ENCODE measurements at regions not wholly inside any gene's neighbourhood (a gene's known extent, or its start where the extent isn't known, plus 50 kb on each side); places are given as distances from the start of the nearest gene placed in this dataset.
"Not testable (repeated sequence)": the region's sequence is repeated elsewhere in the genome, so short reads cannot be mapped to it uniquely, and the experiment has no call there.

DNA sequence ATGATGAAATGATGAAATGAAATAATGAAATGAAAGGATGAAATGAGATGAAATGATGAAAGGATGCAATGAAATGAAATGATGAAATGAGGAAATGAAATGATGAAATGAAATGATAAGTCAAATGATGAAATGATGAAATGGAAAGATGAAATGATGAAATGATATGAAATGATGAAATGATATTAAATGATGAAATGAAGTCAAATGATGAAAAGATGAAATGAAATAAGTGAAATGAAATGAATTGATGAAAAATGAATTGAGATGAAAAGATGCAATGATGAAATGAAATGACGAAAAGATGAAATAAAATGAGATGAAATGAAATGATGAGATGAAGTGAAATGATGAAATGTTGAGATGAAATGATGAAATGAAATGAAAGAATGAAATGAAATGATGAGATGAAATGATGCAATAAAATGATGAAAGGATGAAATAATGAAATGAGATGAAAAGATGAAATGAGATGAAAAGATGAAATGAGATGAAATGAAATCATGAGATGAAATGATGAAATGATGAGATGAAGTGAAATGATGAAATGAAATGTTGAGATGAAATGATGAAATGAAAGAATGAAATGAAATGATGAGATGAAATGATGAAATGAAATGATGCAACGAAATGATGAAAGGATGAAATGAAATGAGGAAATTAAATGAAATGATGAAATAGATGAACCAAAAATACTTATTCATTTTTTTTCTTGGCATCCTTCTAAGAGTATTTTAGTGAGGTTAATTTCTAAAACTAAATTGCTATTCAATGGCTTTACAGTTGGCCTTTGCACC, 139.8 kb upstream of the ERV3-1 start:
- DNase-seq (ENCODE audit: low read depth) = not testable (repeated sequence)

DNA sequence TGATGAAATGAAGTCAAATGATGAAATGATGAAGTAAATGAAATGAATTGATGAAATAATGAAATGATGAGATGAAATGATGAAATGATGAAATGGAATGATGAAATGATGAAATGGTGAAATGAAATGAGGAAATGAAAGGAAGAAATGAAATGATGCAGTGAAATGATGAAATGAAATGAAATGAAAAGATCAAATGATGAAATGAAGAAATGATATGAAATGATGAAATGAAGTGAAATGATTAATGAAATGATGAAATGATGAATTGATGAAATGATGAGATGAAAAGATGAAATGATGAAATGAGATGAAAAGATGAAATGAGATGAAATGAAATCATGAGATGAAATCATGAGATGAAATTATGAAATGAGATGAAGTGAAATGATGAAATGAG, 139.2 kb upstream of the ERV3-1 start:
- DNase-seq (ENCODE audit: low read depth) = not testable (repeated sequence)

DNA sequence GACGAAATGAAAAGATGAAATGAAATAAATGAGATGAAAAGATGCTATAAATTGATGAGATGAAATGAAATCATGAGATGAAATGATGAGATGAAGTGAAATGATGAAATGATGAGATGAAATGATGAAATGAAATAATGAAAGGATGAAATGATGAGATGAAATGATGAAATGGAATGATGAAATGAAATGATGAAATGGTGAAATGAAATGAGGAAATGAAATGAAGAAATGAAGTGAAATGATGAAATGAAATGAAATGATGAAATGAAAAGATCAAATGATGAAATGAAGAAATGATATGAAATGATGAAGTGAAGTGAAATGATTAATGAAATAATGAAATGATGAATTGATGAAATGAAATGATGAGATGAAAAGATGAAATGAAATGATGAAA, 138.5 kb upstream of the ERV3-1 start:
- not testable (repeated sequence) for DNase-seq (ENCODE audit: low read depth)

DNA sequence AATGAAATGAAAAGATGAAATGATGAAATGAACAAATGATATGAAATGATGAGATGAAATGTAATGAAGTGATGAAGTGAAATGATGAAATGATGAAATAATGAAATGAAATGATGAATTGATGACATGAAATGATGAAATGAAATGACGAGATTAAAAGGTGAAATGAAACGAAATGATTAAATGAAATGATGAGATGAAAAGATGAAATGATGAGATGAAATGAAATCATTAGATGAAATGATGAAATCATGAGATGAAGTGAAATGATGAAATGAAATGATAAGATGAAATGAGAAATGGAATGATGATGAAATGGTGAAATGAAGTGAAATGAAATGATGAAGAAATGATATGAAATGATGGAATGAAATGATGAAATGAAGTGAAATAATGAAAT, 138.1 kb upstream of the ERV3-1 start:
- not testable (repeated sequence) for DNase-seq (ENCODE audit: low read depth)

DNA sequence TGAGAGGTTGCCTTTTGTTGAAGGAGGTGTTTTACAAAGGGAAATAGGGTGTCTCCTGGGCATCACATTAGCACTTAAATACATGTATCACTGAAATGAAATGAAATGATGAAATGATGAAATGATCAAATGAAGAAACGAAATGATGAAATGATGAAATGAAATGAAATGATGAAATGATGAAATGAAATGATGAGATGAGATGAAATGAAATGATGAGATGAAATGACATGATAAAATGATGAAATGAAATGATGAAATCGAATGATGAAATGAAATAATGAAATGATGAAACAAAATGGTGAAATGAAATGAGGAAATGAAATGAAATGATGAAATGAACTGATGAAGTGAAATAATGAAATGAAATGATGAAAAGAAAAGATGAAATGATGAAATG, 137.6 kb upstream of the ERV3-1 start:
- DNase-seq (ENCODE audit: low read depth) = not testable (repeated sequence)

DNA sequence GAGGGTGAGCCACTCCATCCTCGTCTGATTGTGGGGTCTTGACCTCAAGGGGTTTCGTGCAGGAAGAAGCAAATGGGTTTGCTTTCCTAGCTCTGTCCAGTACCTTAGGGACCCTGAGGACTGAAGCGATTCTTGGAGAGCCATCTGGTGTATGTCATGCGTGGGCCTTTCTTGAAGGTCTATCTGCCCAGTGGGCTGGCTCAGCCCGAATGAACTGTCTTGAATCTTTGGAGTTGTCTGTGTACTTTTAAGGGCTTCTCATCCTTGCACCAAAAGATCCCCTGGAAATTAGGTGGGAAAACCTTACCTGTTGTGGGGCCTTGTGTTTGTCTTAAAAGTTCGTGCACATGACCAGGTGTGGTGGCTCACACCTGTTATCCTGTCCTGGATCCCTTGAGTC, 135.4 kb upstream of the ERV3-1 start:
- not testable (repeated sequence) for DNase-seq (ENCODE audit: low read depth)

DNA sequence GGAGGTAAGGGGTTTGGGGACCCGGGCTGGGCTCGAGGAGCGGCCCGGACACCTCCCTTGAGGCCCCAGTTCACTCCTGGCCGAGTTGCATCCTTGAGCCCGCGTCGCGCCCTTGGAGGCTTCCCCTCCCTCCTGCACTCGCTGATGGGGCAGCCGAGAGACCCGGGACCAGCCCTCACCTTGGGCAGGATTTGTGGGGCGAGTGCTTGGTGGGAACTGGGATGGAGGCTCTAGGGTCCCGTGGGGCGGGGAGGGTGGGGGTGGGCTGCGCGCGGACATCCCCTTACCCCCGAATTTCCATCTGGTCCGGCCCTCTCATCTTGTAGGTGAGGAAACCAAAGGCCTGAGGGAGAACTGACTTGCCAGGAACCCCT, 134.9 kb upstream of the ERV3-1 start:
- DNase-seq (ENCODE audit: low read depth) = not testable (repeated sequence)

DNA sequence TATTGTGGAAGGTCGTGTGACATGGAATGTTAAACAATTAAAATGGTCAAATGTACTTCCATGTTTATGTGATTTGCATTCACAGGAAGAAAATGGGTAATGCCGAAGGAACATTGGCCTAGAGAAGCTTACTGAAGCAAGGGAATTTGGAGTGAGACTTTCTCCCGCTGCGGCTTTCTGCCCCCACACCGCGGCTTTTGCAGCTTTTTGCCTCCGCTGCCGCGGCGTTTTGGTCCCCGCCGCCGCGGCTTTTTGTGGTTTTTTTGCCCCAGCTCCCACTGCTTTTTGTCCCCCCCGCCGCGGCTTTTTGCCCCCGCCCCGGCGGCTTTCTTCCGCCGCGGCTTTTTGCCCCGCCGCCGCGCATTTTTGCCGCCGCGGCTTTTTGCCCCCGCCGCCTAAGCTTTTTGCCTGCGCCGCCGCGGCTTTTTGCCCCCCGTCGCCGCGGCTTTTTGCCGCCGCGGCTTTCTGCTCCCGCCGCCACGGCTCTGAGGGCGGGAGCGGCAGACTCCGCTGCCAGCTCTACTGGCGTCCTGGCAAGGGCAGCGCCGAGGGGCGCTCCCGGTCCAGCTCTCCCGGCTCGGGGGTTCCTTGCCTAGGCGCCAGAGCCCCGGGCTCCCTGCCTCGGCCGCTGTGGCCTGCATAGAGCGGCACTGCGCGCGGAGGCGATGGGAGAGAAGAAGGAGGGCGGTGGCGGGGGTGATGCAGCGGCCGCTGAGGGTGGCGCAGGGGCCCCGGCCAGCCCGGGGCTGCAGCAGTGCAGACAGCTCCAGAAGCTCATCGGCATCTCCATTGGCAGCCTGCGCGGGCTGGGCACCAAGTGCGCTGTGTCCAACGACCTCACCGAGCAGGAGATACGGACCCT, 134.3 kb upstream of the ERV3-1 start:
- DNase-seq (ENCODE audit: low read depth) = not testable (repeated sequence)

DNA sequence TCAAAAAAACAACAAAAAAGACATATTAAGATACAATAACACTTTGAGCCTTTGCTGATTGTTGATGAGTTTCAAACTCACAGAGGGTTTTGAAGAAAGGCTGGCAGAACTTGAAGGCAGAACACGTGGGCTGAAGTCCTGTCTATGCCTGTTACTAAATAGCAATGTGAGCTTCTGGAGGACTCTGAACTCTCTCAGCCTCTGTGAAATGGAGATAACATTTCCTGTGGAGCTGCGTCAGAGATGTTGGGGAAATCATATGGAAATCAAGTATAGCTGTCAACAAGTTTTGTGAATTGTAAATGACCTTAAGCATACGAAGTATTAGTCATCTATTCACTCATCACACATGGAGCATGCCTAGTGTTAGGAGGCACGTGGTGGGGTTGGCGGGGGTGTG, 130.4 kb upstream of the ERV3-1 start:
- not testable (repeated sequence) for DNase-seq (ENCODE audit: low read depth)

DNA sequence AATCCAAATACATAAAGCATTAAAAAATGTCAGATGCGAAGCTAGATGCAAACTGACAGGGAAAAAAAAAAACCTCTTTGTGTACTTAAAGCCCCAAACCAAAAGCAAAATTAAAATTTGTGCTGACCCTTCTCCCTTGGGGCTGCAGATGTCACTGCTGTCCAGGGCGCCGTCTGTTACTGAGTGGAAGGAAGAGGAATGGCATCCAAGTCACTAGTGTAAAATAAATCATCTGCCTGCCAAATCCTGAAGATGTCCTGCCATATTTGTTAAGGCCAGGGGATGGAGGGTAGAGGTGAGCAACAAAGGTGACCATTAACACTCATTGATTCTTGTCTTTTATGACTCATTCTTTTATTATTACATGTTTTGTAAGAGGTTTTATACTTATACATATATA, 126.6 kb upstream of the ERV3-1 start:
- not testable (repeated sequence) for DNase-seq (ENCODE audit: low read depth)

DNA sequence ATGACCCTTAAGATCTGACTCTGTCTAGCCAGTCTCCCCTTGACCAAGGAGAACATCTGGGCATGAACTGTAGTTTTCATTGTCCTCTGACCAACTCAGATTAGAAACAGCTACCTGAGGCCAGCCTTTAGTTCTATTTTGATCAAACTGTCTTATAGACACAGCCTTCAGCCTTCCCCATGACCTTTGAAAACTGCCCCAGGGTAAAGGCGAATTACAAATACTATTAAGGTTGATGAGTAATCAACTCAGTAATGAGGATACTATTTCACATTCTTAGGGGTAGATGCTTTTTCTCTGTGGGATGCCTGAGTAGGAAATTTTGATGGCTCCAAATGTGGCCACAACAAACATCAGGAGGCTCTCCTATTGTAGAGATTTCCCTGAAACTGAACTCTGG, 125.8 kb upstream of the ERV3-1 start:
- not testable (repeated sequence) for DNase-seq (ENCODE audit: low read depth)

DNA sequence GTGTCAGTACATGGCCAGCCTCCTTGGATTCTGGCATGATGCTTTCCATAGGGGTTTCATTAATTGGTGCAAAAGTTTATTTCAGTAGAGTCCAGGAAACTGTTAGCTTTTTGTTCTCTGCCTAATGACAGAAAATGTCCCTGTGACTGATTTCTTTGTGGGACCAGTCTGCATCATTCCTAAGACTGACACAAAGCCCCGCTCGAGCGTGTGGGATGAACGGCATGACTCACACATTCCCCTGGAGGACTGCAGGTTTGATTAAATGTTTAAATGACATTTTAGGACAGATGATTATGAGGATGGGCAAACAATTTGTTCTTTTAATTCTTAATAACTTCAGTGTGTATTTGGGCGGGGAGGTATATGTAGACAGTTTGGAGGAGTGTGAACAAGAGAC, 120.9 kb upstream of the ERV3-1 start:
- DNase-seq (ENCODE audit: low read depth) = not testable (repeated sequence)

DNA sequence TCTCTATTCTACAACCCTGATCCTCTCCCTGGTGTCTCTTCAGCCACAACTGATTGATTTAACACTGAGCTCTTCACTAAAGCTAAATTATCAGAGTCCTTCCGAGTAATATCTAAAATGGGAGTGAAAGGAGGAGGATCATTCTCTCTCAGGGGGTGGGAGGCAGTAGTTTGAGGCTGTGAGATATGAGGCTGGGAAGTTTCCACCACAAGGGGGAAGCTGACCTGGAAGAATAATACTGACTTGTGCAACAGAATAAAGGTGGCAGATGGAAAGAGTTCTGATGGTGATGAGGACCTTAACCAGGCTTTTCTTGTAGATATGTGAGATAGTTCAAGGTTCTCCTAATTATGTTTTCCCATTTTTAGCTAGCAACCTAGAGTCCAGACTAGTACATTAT, 118.1 kb upstream of the ERV3-1 start:
- not testable (repeated sequence) for DNase-seq (ENCODE audit: low read depth)

DNA sequence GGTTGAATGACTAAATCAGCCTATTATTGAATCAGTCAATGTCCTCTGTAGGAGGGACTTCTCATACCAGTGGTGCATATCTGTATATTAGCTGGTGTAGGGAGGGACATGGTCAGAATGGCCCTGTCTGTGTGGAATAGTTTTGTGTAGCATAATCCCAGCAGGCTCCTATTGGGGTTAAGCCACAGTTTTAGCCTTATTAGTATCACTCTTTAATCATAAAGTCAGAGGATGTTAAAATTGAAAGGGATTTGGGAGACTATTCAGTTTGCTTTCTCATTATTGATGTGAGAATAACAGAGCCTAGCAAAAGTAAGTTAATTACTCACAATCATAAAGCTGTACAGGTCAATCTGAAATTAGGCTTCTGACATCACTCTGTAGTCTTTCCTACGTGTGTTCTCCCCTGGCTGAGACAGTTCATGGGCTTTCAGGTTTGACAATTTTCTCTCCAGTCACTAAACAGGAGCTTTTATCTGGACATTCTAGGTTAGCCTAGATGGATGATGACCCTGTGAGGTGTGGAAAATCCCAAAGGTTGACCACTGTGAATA, 99.2 kb upstream of the ERV3-1 start:
- DNase-seq (ENCODE audit: low read depth) = not testable (repeated sequence)

DNA sequence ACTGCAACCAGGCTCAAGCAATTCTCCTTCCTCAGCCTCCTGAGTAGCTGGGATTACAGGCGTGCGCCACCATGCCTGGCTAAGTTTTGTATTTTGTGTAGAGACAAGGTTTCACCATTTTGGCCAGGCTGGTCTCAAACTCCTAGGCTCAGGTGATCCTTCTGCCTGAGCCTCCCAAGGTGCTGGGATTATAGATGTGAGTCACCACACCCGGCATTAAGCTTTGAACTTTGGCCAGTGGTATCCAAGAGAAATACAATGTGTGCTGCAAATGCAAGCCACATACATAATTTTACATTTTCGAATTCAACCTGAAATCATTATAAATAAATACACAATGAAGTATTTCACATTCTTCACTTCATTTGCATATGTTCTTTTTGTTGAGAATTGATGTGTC, 94.0 kb upstream of the ERV3-1 start:
- not testable (repeated sequence) for DNase-seq (ENCODE audit: low read depth)

DNA sequence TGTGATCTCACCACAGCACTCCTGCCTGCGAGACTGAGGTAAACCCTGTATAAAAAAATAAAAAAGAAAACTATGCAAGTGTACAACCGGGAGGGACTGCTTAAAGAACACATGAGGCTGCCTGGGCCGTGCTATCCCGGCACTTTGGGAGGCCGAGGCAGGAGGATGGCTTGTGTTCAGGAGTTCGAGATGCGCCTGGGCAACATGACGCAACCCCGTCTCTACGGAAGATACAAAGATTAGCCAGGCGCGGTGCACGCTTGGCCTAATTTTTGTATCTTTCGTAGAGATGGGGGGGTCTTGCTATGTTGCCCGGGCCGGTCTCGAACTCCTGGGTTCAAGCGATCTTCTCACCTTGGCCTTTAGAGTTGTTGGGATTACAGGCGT, 75.2 kb upstream of the ERV3-1 start:
- not testable (repeated sequence) for DNase-seq (ENCODE audit: low read depth)

DNA sequence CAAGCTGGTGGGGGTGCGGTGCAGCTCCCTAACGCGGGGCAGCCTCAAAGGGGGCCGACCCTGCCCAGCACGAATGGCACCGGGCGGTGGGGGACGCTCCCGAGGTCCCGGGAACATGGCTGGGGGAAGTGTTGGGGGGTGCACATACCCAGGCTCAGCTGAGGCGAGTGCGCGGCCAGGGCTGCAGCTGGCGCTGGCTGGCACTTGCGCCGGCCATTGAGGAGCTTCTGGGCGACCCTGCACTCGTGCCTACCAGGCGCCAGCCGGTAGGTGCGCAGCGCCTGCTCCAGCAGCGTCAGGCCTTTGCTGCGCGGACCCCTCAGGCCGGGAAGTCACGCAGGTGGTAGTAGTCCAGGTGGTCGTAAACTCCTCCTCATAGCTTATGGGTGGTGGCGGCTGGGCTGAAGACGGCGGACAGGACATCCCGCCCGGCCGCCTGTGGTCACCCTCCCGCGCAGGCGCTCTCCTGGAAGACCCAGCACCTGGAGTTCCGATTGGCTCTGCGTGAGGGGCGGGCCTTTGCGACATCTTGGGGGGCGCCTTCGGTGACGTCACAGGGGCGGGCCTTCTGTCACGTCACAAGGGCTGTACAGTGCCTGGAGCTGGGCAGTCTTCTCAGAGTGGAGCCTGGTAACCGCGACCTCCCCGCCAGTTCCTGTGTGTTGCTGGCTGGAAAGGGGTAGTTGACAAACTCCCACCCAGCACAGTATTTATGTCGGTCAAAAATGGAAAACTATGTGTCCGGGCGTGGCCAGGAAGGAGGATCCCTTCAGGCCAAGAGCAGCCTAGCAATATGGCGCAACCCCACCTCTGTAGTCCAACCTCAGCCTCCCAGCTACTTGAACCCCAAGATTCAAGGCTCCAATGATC, 74.5 kb upstream of the ERV3-1 start:
- peak; percentile 54 for DNase-seq (ENCODE audit: low read depth)

DNA sequence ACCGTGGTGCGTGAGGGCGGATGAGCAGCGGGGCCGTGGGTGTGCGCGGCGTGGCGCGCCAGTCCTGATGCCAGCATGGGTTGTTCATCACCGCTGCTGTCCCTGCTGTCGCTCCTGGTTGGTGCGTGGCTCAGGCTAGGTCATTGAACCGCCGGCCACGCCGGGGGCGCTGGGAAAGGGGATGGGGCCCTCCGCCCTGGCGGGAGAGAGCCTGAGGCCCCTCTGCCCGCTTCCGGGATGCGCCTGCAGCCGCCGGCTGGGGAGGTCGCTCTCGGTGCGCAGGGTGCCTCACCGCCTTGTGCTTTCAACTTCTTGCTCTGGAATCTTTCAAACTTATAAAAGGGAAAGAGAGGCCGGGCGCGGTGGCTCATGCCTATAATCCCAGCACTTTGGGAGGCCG, 68.5 kb upstream of the ERV3-1 start:
- not testable (repeated sequence) for DNase-seq (ENCODE audit: low read depth)

DNA sequence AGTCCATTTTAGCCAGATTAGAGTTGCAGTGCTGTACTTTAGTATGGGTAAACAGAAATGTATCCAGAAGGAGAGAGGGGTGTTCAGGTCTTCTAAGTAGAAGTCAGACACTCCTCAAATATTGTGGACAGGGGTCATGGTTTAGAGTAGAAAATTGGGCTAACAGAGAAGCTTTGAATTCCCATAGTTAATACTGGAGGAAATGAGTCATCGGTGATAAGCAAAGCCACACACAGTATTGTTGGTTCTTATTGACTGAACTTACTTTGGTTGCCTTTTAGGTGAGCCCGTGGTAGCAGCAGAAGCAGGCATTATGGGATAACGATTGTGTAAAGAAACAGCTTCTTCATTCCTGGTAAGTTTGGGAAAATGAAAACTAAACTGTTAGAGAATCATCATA, 66.7 kb upstream of the ERV3-1 start:
- not testable (repeated sequence) for DNase-seq (ENCODE audit: low read depth)

DNA sequence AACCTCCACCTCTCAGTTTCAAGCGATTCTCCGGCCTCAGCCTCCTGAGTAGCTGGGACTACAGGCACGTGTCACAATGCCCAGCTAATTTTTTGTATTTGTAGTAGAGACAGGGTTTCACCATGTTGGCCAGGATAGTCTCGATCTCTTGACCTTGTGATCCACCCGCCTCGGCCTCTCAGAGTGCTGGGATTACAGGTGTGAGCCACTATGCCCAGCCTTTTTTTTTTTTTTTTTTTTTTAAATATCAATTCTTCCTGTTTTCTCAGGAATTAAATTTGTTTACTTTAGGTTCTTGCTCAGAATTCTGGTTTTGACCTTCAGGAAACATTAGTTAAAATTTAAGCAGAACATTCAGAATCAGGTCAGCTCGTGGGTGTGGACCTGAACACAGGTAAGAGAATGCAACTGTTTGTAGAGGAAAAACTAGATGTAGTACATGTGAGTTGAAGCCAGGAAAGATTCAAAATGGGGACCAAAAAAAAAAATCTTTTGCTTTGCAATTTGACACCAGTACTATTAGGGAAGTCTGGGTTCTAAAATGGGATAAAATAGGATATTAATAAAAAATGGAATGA, 65.5 kb upstream of the ERV3-1 start:
- DNase-seq (ENCODE audit: low read depth) = not testable (repeated sequence)

DNA sequence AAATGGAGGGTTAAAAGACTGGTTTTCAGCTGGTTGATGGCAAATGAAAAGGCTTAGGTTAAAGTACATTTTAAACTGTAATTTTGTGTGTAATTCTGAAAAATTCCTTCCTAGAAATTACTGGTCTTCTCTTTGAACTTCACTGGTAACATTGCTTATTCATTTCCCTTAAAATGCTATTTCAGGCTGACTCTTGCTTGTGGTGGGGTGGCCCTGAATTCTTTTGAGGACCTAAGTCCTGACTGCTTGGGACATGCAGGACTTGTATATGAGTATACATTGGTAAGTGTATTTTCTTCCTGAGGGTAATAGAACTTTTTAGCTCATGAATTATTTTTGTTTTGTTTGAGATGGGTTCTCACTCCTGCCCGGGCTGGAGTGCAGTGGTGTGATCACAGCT, 63.0 kb upstream of the ERV3-1 start:
- not testable (repeated sequence) for DNase-seq (ENCODE audit: low read depth)
